Esophagus muscularis mucosa (tissue), 4 donors: ENCODE measurements at regions not wholly inside any gene's neighbourhood (a gene's known extent, or its start where the extent isn't known, plus 50 kb on each side); places are given as distances from the start of the nearest gene placed in this dataset.

Experiments used
- DNase-seq: peaks from one replicate; pipeline ENCODE4 v3.0.0-alpha.2; 2017; ENCODE audit errors: extremely low spot score
- H3K27ac ChIP-seq, 4 donors: fragments of 200-600 bp; sonication (generic); replicated peaks in 1 of 4; 1 replicate in 3 of 4; 2 replicates in 1 of 4; pipeline ENCODE4 v1.5.1; 2016 to 2019; ENCODE audit warnings: mild to moderate bottlenecking in 1 of 4
- H3K27me3 ChIP-seq, 4 donors: fragments of 200-600 bp; sonication (generic); one replicate each; pipeline versions ENCODE4 v1.5.1 to v1.6.0; 2016 to 2019
- H3K36me3 ChIP-seq, 4 donors: fragments of 200-600 bp; sonication (generic); one replicate each; pipeline ENCODE4 v1.5.1; 2016 to 2019
- H3K4me1 ChIP-seq, 4 donors: fragments of 200-600 bp; sonication (generic); one replicate each; pipeline ENCODE4 v1.5.1; 2016 to 2019
- H3K4me3 ChIP-seq, 4 donors: fragments of 200-600 bp; sonication (generic); 1 replicate in 2 of 4; 2 replicates in 2 of 4; pipeline ENCODE4 v1.5.1; 2016 to 2019; ENCODE audit warnings: mild to moderate bottlenecking in 4 of 4, moderate library complexity in 1 of 4
- H3K9me3 ChIP-seq, 4 donors: fragments of 200-600 bp; sonication (generic); 1 replicate in 3 of 4; 2 replicates in 1 of 4; pipeline ENCODE4 v1.5.1; 2016 to 2019
- CTCF ChIP-seq, 3 experiments: fragments of 200-600 bp in 2 of 3; fragments of 450-650 bp in 1 of 3; sonication (generic) in 2 of 3; IDR thresholded peaks; one replicate each; pipeline ENCODE4 v1.5.1; 2017 to 2019; ENCODE audit warnings: antibody characterized with exemption in 3 of 3, mild to moderate bottlenecking in 2 of 3, moderate library complexity in 1 of 3
- EP300 ChIP-seq: sonication (generic); formaldehyde crosslinking; IDR thresholded peaks from one replicate; pipeline ENCODE4 v1.6.1; 2017; ENCODE audit warnings: antibody characterized with exemption
- POLR2A ChIP-seq: fragments of 450-650 bp; IDR thresholded peaks from one replicate; pipeline ENCODE4 v1.6.1; 2017; ENCODE audit warnings: antibody characterized with exemption, moderate library complexity, mild to moderate bottlenecking, low read depth
- POLR2AphosphoS5 ChIP-seq, 2 donors: sonication (generic); formaldehyde crosslinking; IDR thresholded peaks; one replicate each; pipeline ENCODE4 v1.6.1; 2017; ENCODE audit warnings: antibody characterized with exemption in 2 of 2
- WGBS: methylation state at CpG from one replicate; pipeline ENCODE4 v1.1.5; 2018; 5-methylcytosine and 5-hydroxymethylcytosine counted together
- intact Hi-C: fragments of 100-400 bp; cut with DNase I; formaldehyde crosslinking; loops from one replicate; pipeline ENCODE4 v1.15.1; 2023

- no peaks in the 10 kb centered on the region for H3K9me3 ChIP-seq
- H3K4me1 ChIP-seq = no peaks in the 10 kb centered on the region
- no peak for TF ChIP-seq POLR2A
- no peak for TF ChIP-seq POLR2AphosphoS5 (IDR thresholded peaks at IDR 0.05)
- no peak for TF ChIP-seq CTCF (IDR thresholded peaks at IDR 0.05)
- TF ChIP-seq EP300 = no peak
- H3K4me3 ChIP-seq = no peak overlapping the region
- no peak for DNase-seq
- intact Hi-C loops = no loop called here
- no peaks in the 10 kb centered on the region for H3K27me3 ChIP-seq
- no peaks in the 10 kb centered on the region for H3K36me3 ChIP-seq
- H3K27ac ChIP-seq = no peak overlapping the region
Observed at GRCh38 chr20:7291946-7292345, 524.5 kb downstream of the BMP2 start.

GRCh38 chr20:7294816-7295360, 527.4 kb downstream of the BMP2 start:
- H3K27ac ChIP-seq = no peak overlapping the region
- no peaks in the 10 kb centered on the region for H3K36me3 ChIP-seq
- H3K27me3 ChIP-seq = no peaks in the 10 kb centered on the region
- no peaks in the 10 kb centered on the region for H3K9me3 ChIP-seq
- H3K4me1 ChIP-seq = no peaks in the 10 kb centered on the region
- no peak for TF ChIP-seq POLR2AphosphoS5 (IDR thresholded peaks at IDR 0.05)
- no peak for TF ChIP-seq POLR2A
- TF ChIP-seq EP300 = no peak
- TF ChIP-seq CTCF (IDR thresholded peaks at IDR 0.05) = no peak
- intact Hi-C loops = no loop called here
- no peak for DNase-seq
- WGBS = 84% methylated on average over 6 of the region's 6 CpGs
- H3K4me3 ChIP-seq = no peak overlapping the region

GRCh38 chr20:7301807-7302206, 534.3 kb downstream of the BMP2 start:
- WGBS = 88% methylated on average over 2 of the region's 2 CpGs
- Histone ChIP-seq H3K4me1 (no peaks in the 10 kb centered on the region), H3K36me3 (no peaks in the 10 kb centered on the region), H3K9me3 (peaks cover 0 to 5% (median 2%) of the 10 kb centered on the region in 4 donors), H3K27ac (no peak overlapping the region), H3K27me3 (no peaks in the 10 kb centered on the region), H3K4me3 (no peak overlapping the region)
- no peak for DNase-seq
- intact Hi-C loops = no loop called here
- TF ChIP-seq POLR2AphosphoS5 (IDR thresholded peaks at IDR 0.05) = no peak
- no peak for TF ChIP-seq CTCF (IDR thresholded peaks at IDR 0.05)
- TF ChIP-seq EP300 = no peak
- TF ChIP-seq POLR2A = no peak

GRCh38 chr20:7302250-7302649, 534.8 kb downstream of the BMP2 start:
- Histone ChIP-seq H3K36me3 (no peaks in the 10 kb centered on the region), H3K9me3 (peaks cover 0 to 5% (median 2%) of the 10 kb centered on the region in 4 donors), H3K4me1 (no peaks in the 10 kb centered on the region), H3K4me3 (no peak overlapping the region), H3K27me3 (no peaks in the 10 kb centered on the region), H3K27ac (no peak overlapping the region)
- no peak for DNase-seq
- 66% methylated on average over 2 of the region's 2 CpGs for WGBS
- TF ChIP-seq POLR2A (no peak), CTCF (IDR thresholded peaks at IDR 0.05) (no peak), EP300 (no peak), POLR2AphosphoS5 (IDR thresholded peaks at IDR 0.05) (no peak)
- intact Hi-C loops = no loop called here

- Histone ChIP-seq H3K4me3 (no peak overlapping the region), H3K27ac (no peak overlapping the region), H3K9me3 (no peaks in the 10 kb centered on the region), H3K36me3 (no peaks in the 10 kb centered on the region), H3K27me3 (no peaks in the 10 kb centered on the region), H3K4me1 (no peaks in the 10 kb centered on the region)
- WGBS = 57% methylated on average over 4 of the region's 4 CpGs
- intact Hi-C loops = no loop called here
- DNase-seq = no peak
- TF ChIP-seq EP300 = no peak
- TF ChIP-seq POLR2AphosphoS5 (IDR thresholded peaks at IDR 0.05) = no peak
- no peak for TF ChIP-seq CTCF (IDR thresholded peaks at IDR 0.05)
- no peak for TF ChIP-seq POLR2A
Observed at GRCh38 chr20:7305976-7306375, 538.5 kb downstream of the BMP2 start.
